H9 (cell line): ENCODE measurements at regions not wholly inside any gene's neighbourhood (a gene's known extent, or its start where the extent isn't known, plus 50 kb on each side); places are given as distances from the start of the nearest gene placed in this dataset.

Experiments used
- DNase-seq: peaks from one replicate; pipeline ENCODE4 v3.0.0-alpha.2; 2017
- H2AFZ ChIP-seq: one replicate; pipeline ENCODE4 v1.6.1; 2013; ENCODE audit warnings: mild to moderate bottlenecking, low read length, control low read depth, moderate library complexity
- H2AK5ac ChIP-seq: 2 replicates; pipeline ENCODE4 v1.6.1; 2013; ENCODE audit warnings: low read length, control low read depth, mixed read lengths; ENCODE audit not compliant: insufficient read length
- H2BK120ac ChIP-seq: one replicate; pipeline ENCODE4 v1.6.1; 2013; ENCODE audit warnings: low read depth, mild to moderate bottlenecking, low read length, control low read depth, inconsistent platforms; ENCODE audit not compliant: poor library complexity, severe bottlenecking
- H2BK12ac ChIP-seq: 2 replicates; pipeline ENCODE4 v1.6.1; 2013; ENCODE audit warnings: low read length, control low read depth, mixed read lengths, low read depth; ENCODE audit not compliant: insufficient read length
- H2BK15ac ChIP-seq: 2 replicates; pipeline ENCODE4 v1.6.1; 2013; ENCODE audit warnings: low read depth, low read length, control low read depth
- H2BK20ac ChIP-seq: one replicate; pipeline ENCODE4 v1.6.1; 2013; ENCODE audit warnings: low read depth, mild to moderate bottlenecking, low read length, control low read depth, inconsistent platforms; ENCODE audit not compliant: poor library complexity, severe bottlenecking
- H2BK5ac ChIP-seq: 2 replicates; pipeline ENCODE4 v1.6.1; 2013; ENCODE audit warnings: low read length, control low read depth, mixed read lengths; ENCODE audit not compliant: insufficient read length
- H3K14ac ChIP-seq: 2 replicates; pipeline ENCODE4 v1.6.1; 2013; ENCODE audit warnings: low read length, control low read depth; ENCODE audit not compliant: insufficient read depth
- H3K18ac ChIP-seq: 2 replicates; pipeline ENCODE4 v1.6.1; 2013; ENCODE audit warnings: low read depth, mild to moderate bottlenecking, mixed read lengths, low read length, control low read depth; ENCODE audit not compliant: insufficient read length
- H3K23ac ChIP-seq: 2 replicates; pipeline ENCODE4 v1.6.1; 2013; ENCODE audit warnings: low read length, control low read depth, mixed read lengths, low read depth; ENCODE audit not compliant: insufficient read length
- H3K23me2 ChIP-seq: 2 replicates; pipeline ENCODE4 v1.6.1; 2013; ENCODE audit warnings: low read depth, mild to moderate bottlenecking, mixed read lengths, low read length, control low read depth; ENCODE audit not compliant: insufficient read length, poor library complexity, severe bottlenecking
- H3K27ac ChIP-seq: 2 replicates; pipeline ENCODE4 v1.5.1; 2013; ENCODE audit warnings: low read length, control low read depth, mixed read lengths, low read depth; ENCODE audit not compliant: insufficient read length
- H3K27me3 ChIP-seq: 2 replicates; pipeline ENCODE4 v1.6.1; 2013; ENCODE audit warnings: low read length, control low read depth, inconsistent platforms; ENCODE audit not compliant: insufficient read depth
- H3K4ac ChIP-seq: 2 replicates; pipeline ENCODE4 v1.6.1; 2013; ENCODE audit warnings: low read depth, mild to moderate bottlenecking, control low read depth, inconsistent platforms, low read length, moderate library complexity
- H3K4me1 ChIP-seq: 2 replicates; pipeline ENCODE4 v1.6.1; 2013; ENCODE audit warnings: low read length, control low read depth, inconsistent platforms; ENCODE audit not compliant: insufficient read depth
- H3K4me2 ChIP-seq: 2 replicates; pipeline ENCODE4 v1.6.1; 2013; ENCODE audit warnings: low read length, control low read depth, mixed read lengths; ENCODE audit not compliant: insufficient read length, insufficient read depth
- H3K56ac ChIP-seq: 2 replicates; pipeline ENCODE4 v1.6.1; 2013; ENCODE audit warnings: low read depth, mild to moderate bottlenecking, mixed read lengths, low read length, control low read depth; ENCODE audit not compliant: insufficient read length
- H3K79me1 ChIP-seq: 2 replicates; pipeline ENCODE4 v1.6.1; 2013; ENCODE audit warnings: low read depth, mild to moderate bottlenecking, moderate library complexity, low read length, control low read depth, inconsistent platforms; ENCODE audit not compliant: insufficient read depth, poor library complexity, severe bottlenecking
- H3K79me2 ChIP-seq: 2 replicates; pipeline ENCODE4 v1.6.1; 2013; ENCODE audit warnings: low read length, control low read depth, inconsistent platforms; ENCODE audit not compliant: insufficient read depth
- H3K9ac ChIP-seq: 2 replicates; pipeline ENCODE4 v1.6.1; 2013; ENCODE audit warnings: low read length, control low read depth, mixed read lengths; ENCODE audit not compliant: insufficient read length; ENCODE audit errors: extremely low read depth
- H3K9me3 ChIP-seq: one replicate; pipeline ENCODE4 v1.6.1; 2013; ENCODE audit warnings: low read depth, low read length, inconsistent platforms; ENCODE audit not compliant: control insufficient read depth
- H3T11ph ChIP-seq: one replicate; pipeline ENCODE4 v1.6.1; 2013; ENCODE audit warnings: mild to moderate bottlenecking, low read length, control low read depth, inconsistent platforms
- H4K20me1 ChIP-seq: one replicate; pipeline ENCODE4 v1.6.1; 2013; ENCODE audit not compliant: control insufficient read depth, insufficient read length, insufficient read depth
- H4K5ac ChIP-seq: 2 replicates; pipeline ENCODE4 v1.6.1; 2013; ENCODE audit warnings: low read depth, mild to moderate bottlenecking, mixed read lengths, low read length, control low read depth; ENCODE audit not compliant: insufficient read length
- H4K8ac ChIP-seq: replicated peaks from 2 replicates; pipeline ENCODE4 v1.6.1; 2013; ENCODE audit warnings: low read length, control low read depth, mixed read lengths, low read depth; ENCODE audit not compliant: insufficient read length
- H4K91ac ChIP-seq: 2 replicates; pipeline ENCODE4 v1.6.1; 2013; ENCODE audit warnings: low read depth, mild to moderate bottlenecking, moderate library complexity, mixed read lengths, low read length, control low read depth; ENCODE audit not compliant: insufficient read length
- H3K27ac Mint-ChIP-seq, 3 experiments: 2 replicates in 2 of 3; 3 replicates in 1 of 3; pipeline ENCODE4 v1.8.0; 2020 to 2021; ENCODE audit warnings: mixed read lengths in 3 of 3, mild to moderate bottlenecking in 1 of 3, moderate library complexity in 1 of 3
- H3K27me3 Mint-ChIP-seq: 2 replicates; pipeline ENCODE4 v1.8.0; 2021; ENCODE audit warnings: low read depth, mild to moderate bottlenecking, moderate library complexity, mixed read lengths
- H3K36me3 Mint-ChIP-seq, 3 experiments: 2 replicates in 2 of 3; 3 replicates in 1 of 3; pipeline ENCODE4 v1.8.0; 2020 to 2021; ENCODE audit warnings: low read depth in 3 of 3, mixed read lengths in 3 of 3; ENCODE audit not compliant: insufficient read depth in 1 of 3
- H3K4me1 Mint-ChIP-seq, 2 experiments: 2 replicates each; pipeline ENCODE4 v1.8.0; 2020; ENCODE audit warnings: mixed read lengths in 2 of 2
- H3K4me3 Mint-ChIP-seq, 2 experiments: 2 replicates in 1 of 2; 3 replicates in 1 of 2; pipeline ENCODE4 v1.8.0; 2020 to 2021; ENCODE audit warnings: mild to moderate bottlenecking in 2 of 2, mixed read lengths in 2 of 2, moderate library complexity in 1 of 2
- H3K9me3 Mint-ChIP-seq, 2 experiments: 2 replicates in 1 of 2; 3 replicates in 1 of 2; pipeline ENCODE4 v1.8.0; 2020; ENCODE audit warnings: mild to moderate bottlenecking in 2 of 2, mixed read lengths in 2 of 2, moderate library complexity in 1 of 2
- CTCF ChIP-seq: fragments of 200-600 bp; sonication (generic); conservative IDR thresholded peaks from 3 replicates; pipeline ENCODE4 v1.8.0; 2021; ENCODE audit warnings: antibody characterized with exemption, mild to moderate bottlenecking
- WGBS: extraction: QIAGEN DNeasy Blood & Tissue Kit; methylation state at CpG from one replicate; pipeline ENCODE4 v1.1.7; 2013; ENCODE audit warnings: missing lambda C conversion rate, low lambda C conversion rate, mixed read lengths; ENCODE audit not compliant: insufficient read length; ENCODE audit errors: extremely low coverage; 5-methylcytosine and 5-hydroxymethylcytosine counted together

- H3K14ac ChIP-seq, result no peak overlapping the region
- no peaks in the 10 kb centered on the region for H3K79me2 ChIP-seq
- no peak for DNase-seq
- peaks cover 7% of the 10 kb centered on the region; the same call in 1 of the 2 replicates for H3K27me3 ChIP-seq
- no peak overlapping the region for H3K27ac ChIP-seq
- H3K4ac ChIP-seq, result no peak overlapping the region
- H3K56ac ChIP-seq, result no peak overlapping the region
- no peak overlapping the region for H2BK15ac ChIP-seq
- no peaks in the 10 kb centered on the region for H3K9me3 ChIP-seq
- H3K18ac ChIP-seq, result no peak overlapping the region
- H4K91ac ChIP-seq, result no peak overlapping the region
- peaks cover 60% of the 10 kb centered on the region for H3K27me3 Mint-ChIP-seq
- H4K8ac ChIP-seq, result no peak overlapping the region
- H3K9me3 Mint-ChIP-seq, result no peaks in the 10 kb centered on the region; a peak in 2 of 5 replicates
- H2AK5ac ChIP-seq, result no peak overlapping the region
- H3K23ac ChIP-seq, result no peak overlapping the region
- H4K20me1 ChIP-seq, result no peaks in the 10 kb centered on the region
- WGBS, result no CpG with 5 or more reads among the region's 7 CpGs
- peaks cover 3 to 4% of the 10 kb centered on the region in 2 experiments; a peak in 1 of 4 replicates for H3K4me1 Mint-ChIP-seq
- H2BK20ac ChIP-seq, result no peak overlapping the region
- H2BK12ac ChIP-seq, result no peak overlapping the region
- no peak overlapping the region for H4K5ac ChIP-seq
- no peaks in the 10 kb centered on the region for H3K4me1 ChIP-seq
- H2BK5ac ChIP-seq, result no peak overlapping the region
- H2AFZ ChIP-seq, result no peak overlapping the region
- no peak for TF ChIP-seq CTCF
- no peak overlapping the region for H2BK120ac ChIP-seq
- no peak overlapping the region for H3T11ph ChIP-seq
- H3K4me3 Mint-ChIP-seq, result no peak overlapping the region
- H3K4me2 ChIP-seq, result no peak overlapping the region
- H3K27ac Mint-ChIP-seq, result no peak overlapping the region
- H3K36me3 Mint-ChIP-seq, result 0 out of 7 replicates have a peak, but pooled peaks cover 0 to 1% (median 0%) of the 10 kb centered on the region in 3 experiments
- no peaks in the 10 kb centered on the region for H3K79me1 ChIP-seq
- no peak overlapping the region for H3K9ac ChIP-seq
- no peaks in the 10 kb centered on the region for H3K23me2 ChIP-seq
Observed at GRCh38 chr14:104467641-104468040, 111.9 kb upstream of the C14orf180 start.
